HG03095 (cell line): ENCODE measurements at regions not wholly inside any gene's neighbourhood (a gene's known extent, or its start where the extent isn't known, plus 50 kb on each side); places are given as distances from the start of the nearest gene placed in this dataset.

Source experiments
- ATAC-seq: cut with Tn5 transposase; IDR thresholded peaks from one replicate; pipeline ENCODE4 v1.9.1; 2021; ENCODE audit warnings: moderate library complexity; ENCODE audit not compliant: unreplicated experiment

DNA sequence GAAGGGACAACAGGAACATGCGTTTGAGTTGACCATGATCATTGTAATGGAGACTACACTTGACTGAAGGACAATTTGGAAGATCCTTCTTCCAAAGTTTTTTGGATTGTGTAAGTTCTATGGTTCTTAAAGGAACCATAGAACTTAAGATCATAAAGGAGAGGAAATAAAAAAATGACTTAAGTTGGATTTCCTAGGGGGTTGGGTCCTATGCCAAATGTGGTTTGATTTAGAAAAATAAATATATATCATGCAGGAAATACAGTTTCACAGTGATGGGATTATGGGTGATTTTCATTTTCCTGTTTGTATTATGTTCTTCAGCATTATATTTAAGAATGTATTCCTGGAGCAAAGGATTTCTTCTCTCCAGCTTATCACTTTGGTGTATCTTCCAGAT is 305.5 kb upstream of the DPH6 start:
- no peak for ATAC-seq

DNA sequence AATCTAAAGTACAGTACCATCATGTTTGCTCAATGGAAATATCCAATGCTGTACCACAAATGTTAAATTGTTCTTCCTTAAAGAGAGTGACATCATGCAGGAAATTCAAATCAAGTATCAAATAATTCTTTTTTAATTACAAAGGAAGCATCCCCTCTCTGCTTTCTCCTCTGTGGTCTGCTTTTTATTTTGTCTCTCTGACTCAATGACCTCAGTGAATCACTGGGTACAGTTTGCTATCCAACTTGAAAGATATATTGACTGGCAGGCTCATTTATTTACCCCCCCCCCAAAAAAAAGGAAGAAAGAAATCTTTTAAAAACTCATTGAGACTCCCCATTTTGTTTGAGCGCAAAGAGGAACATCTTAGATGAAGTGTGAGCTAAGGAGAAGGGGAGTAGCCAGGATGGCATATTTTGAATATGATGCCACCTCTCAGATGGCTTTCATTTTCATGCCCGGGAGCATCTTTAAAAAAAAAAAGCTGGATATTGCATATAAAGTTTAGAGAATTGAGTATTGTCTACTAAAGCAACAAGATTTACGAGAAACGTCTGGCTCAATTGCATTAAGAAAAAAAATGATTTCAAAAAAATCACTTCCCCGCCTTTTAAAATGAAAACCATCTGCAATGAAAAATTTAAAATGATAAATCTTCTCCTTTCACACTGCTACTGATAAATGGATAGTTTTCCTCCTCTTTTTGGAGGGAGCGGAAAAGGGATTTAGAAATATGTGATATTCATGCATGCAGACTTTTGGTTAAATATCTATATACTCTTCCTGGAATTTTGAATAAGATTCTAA is 307.1 kb upstream of the DPH6 start:
- no peak for ATAC-seq

DNA sequence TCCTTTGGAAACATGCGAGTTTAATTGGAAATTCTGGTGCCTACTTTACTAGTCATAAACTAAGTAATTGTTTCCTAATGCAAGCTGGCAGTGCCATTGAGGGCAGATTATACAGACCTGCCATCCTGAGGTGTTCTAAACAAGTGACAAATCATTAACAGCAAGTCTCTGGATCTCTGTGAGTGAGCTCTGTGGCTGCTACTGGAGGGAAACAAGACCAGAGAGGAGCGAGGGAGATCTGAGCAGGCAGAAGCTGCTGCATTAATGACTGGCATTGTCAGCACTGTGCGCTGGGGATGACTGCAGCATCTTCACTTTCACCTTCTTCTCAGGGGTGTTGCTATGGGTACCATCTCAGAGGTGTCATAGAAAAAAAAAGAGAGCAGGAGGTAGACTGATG is 308.4 kb upstream of the DPH6 start:
- ATAC-seq, result no peak

DNA sequence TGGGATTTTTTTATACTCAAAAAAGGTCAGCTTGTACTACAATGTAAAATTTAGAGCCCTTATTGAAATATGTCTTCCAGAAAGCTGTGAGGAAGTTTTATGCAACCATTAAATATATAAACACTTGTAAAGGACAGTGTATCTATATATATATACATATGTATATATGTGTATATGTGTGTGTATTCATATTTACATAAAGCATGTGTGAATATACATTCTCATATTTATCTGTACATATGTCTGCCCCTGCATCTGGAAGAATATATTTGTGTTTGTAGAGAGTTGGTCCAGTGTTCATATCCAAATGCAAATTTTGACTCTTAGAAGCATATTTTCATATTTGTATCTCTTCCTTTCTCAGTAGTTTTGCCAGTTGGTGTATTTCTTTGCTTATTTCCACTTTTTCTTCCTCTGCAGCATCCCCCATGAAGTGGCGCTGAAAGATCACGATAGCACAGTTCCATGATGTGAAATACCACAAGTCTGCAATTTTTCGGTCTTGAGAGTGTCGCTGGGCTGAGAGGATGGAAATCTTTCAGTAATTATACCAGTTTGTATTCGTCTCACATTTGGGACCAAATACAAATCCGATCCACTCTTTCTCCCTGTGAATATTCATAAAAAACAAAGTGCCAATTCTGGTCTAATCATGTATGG is 311.7 kb upstream of the DPH6 start:
- ATAC-seq, result no peak

DNA sequence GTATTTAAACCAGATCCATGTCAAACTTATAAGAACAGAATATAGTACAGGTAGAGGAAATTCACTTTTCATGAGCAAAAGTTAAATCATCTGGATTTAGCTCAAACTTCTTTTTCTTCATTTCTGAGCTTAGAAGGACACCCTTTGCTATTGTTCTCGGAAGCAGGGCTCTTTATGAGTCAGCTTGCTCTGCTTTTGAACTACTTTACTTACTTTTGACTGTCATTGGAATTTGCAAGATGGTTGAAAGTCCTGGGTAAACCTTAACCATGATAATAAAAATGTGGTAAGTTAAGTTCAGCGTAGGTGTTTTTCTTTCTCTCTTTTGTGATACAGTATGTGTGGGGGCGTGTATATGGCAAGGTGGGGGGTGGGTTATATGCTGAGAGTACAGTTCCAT is 312.7 kb upstream of the DPH6 start:
- no peak for ATAC-seq

DNA sequence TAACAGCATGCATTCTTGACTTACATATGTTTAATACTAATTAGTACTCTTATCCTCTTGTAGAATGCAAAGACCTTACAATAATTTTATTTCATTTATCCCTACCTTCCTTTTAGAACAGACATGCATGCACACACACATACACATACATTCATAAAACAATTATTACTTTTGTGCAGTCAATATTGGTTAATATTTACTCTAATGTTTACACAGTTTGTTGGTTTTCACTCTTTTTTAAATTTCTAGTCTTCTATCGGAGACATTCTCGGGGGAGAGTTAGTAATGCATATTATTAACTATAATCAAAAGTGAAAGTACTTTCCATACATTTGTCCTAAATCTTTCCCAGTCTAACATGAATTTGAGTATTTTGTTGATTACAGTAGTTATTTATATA is 317.7 kb upstream of the DPH6 start:
- ATAC-seq, result no peak

DNA sequence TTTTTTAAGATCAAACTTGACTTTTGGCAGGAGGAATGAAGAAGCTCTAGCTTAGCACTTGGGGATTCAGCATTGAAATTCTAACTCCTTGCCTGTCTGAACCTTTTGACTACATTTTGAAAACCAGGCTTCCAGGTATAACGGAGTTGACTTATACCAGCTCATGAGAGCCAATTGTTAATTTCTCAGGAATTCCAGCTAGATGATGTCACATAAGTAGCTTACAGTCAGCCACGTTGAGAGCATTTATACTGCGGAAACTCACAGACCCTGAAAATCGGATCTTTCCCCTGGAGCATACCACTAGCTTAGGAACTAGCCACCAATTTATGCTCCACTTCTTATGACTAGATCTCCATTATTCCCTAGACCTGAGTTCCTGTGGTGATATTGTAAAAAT is 321.4 kb upstream of the DPH6 start:
- no peak for ATAC-seq

DNA sequence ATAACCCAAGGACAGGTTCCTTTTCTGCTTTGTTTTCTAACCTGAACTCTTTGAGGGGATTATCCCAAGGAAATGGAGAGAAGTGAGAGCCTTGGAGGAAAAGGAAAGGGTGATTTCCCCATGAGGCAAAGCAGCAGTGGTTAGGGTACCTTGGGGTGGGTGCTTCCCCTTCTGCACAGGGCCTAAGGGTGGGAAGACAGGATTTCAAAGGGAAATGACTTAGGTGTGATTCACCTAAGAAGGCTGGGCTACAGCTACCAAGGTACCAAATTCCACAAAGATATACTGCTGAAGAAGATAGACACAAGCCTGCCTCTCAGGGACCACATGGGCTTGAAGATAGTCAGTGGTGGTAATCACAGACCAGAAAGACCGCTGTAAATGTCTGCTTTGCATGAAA is 325.3 kb upstream of the DPH6 start:
- ATAC-seq, result no peak

DNA sequence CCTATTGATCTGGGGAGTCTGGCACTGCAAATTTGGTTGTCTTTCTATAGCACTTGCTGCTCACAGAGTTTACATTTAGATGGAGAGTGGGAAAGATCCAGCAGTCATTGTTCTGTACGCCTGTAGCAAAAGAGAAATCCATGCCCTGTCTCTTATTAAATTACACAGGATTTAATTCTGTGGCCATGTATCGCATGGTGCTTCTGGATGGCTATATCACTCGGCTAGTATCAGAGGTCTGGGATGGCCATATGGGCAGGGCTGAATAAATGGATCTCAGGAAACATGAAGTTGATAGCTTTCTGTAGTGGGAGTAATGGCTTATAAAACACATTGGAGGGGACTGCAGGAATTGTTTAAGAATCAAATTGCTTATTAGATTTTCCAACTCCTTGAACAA is 325.8 kb upstream of the DPH6 start:
- ATAC-seq, result no peak

DNA sequence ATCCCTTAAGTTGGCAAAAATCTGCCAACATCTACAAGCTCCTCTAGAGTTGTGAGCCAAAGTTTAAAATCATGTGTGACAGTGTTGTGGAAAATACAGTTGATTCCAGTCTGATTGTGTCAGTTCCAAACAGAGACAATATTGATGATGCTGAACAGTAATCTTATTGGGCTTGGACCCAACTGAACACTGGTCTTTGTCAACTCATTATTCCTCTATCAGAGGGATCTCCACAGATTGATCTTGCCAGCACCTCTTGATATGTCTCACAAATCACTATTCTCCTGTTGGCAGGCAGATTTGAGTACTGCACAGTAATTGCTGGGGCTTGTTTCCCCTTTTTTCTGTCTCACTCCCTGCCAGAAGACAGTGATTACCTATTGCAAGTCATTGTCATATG is 326.6 kb upstream of the DPH6 start:
- no peak for ATAC-seq

DNA sequence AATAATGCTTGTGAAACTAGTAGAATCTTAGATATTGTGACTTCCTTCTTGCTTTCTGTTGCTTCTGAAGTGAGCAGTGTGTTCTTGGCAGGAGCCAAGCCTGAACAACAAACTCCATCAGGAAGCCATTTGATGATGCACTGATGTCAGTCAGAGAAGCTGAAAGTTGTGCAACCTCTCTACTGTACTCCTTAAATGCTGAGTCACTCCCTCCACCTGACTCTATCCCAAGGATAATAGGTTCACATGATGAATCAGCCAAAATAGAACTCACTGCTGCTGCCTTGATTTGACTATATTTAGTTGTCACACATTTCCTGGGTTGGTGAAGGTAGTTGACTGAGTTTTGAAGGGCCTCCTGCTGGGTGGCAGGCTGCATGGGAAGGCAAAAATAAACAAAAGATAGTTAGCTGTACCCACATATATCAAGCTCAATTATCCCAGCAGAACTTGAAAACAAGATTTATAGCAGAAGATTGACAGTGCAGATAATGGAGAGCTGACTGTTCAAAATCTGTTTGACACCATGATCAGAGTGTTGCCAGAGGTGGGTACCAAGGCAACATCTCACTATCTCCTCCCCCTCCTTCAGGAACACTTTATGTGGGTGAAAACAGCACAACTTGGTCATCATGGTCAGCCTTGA is 328.4 kb upstream of the DPH6 start:
- ATAC-seq, result no peak

DNA sequence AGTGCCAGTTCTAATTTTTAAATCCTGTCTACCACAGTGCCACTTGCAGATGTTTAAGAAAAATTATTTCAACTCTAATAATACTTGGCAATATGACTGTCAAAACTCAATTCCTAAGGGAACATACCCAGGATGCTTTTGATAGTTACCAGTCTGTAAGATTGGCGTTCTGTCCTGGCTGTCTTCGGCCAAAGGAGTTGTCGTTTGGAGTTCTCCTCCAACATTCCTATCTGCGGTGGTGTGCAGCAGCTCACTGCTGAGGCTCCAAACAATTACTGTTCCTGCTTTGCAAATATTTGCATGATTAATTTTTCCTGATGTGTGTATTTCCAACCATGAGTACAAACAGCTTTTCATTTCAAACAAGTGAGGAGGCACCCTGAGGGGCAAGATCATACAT is 330.8 kb upstream of the DPH6 start:
- ATAC-seq, result no peak

DNA sequence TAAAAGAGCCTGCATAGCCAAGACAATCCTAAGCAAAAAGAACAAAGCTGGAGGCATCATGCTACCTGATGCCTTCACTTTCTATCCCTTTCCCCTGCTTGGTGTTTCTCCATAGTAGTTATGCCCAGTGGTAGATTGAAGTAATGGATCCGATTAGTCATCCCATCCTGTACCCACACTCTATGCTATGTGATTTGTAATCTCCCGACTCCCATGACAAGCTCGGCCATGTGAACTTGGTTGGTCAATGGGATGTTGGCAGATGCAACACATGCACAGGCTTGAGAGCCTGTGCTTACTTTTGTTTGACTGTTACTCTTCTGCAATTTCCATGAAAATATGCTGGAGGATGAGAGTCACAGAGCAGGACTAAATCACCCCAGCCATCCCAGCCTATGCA is 334.9 kb upstream of the DPH6 start:
- no peak for ATAC-seq

DNA sequence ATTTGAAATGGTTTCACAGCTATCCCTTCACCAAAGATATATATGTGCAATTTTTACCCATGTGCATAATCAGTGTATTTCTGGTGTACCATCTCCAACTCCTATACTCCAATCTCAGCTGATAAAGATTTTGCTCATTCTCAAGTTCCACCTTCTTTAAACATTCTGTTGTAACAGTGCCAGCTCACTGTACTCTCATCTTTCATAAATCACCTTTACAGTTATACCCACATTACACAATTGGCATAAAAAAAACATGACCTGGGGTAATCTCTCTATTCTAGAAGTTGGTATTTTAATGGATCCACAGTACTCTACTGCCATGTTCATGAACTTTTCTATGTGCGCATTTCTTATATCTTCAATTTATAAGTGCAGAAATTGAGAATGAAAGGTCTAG is 339.9 kb upstream of the DPH6 start:
- no peak for ATAC-seq

DNA sequence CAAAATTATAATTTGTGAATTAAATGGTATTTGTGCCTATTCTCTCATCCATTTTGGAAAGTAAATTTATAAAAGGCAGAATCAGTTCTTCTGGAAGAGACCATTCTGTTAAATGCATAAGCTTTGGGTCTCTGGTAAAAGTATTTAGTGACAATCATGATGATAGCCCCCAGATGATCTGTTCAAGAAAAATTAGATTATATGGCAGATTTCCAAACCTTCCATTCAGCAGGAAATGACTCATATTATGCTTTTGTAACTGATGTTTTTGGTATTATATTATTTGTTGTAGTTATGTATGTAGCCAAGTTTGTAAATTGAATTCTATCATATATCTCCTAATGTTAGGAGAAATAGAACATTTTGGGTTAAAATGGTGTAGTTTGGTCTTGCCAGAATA is 340.8 kb upstream of the DPH6 start:
- no peak for ATAC-seq

DNA sequence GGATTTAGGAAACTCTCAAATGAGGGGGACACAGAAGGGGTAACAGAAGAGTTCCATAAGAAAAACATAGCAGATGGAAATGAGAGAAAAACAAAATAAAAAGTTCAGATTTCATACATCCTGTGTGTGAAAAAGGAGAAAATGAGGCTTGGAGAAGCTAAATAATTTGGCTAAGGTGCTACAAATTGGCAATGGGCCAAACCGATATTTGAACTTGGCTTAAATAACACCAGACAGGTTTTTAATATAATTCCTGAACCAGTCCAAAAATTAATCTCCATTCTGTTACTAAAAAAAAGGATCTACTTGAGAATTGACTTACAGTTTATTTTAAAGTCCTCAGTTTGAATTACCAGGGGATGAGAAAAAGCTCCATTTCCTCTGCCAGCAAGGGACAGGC is 342.9 kb upstream of the DPH6 start:
- ATAC-seq, result no peak

DNA sequence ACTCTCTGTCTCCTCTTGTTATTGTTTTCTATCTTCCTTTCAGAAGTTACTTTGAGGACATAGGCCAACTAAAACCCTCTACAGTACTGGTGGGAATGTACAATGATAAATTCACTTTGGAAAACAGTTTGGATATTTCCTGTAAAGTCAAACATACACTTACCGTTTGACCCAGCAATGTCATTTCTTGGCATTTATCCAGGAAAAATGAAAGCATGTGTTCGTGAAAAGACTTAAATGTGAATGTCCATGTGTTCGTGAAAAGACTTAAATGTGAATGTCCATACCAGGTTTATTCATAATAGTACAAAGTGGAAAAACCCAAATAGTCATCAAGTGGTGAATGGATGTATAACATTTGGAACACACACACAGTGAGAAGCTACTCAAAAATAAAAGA is 361.5 kb upstream of the DPH6 start:
- no peak for ATAC-seq

DNA sequence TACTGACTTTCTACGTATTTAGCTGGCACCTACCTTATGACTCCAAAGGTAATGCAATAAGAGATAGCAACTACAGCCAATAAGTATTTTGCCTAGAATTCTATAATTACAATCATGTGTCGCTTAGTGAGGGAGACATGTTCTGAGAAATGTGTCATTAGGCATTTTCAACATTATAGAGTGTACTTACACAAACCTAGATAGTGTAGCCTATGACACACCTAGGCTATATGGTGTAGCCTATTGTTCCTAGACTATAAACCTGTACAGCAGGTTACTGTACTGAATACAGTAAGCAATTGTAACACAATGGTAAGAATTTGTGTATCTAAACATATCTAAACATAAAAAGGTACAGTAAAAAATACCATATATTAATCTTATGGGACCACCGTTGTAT is 363.4 kb upstream of the DPH6 start:
- ATAC-seq, result no peak

DNA sequence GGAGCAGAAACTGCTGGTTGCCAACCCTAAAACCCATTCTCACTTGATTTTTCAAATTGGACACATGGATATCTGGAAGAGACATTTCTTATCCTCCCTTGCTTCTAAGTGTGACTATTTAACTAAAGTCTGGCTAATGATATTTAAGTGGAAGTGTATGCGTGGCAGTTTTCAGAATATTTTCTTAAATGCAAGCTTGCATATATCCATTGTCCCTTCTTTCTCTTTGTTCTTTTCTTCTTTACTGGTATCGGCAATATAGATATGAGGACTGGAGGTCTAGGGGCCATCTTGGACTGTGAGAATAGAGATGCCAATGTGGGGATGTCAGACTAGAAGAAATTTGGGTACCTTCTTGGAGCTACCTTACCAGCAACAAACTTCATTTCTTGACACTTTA is 364.3 kb upstream of the DPH6 start:
- no peak for ATAC-seq

DNA sequence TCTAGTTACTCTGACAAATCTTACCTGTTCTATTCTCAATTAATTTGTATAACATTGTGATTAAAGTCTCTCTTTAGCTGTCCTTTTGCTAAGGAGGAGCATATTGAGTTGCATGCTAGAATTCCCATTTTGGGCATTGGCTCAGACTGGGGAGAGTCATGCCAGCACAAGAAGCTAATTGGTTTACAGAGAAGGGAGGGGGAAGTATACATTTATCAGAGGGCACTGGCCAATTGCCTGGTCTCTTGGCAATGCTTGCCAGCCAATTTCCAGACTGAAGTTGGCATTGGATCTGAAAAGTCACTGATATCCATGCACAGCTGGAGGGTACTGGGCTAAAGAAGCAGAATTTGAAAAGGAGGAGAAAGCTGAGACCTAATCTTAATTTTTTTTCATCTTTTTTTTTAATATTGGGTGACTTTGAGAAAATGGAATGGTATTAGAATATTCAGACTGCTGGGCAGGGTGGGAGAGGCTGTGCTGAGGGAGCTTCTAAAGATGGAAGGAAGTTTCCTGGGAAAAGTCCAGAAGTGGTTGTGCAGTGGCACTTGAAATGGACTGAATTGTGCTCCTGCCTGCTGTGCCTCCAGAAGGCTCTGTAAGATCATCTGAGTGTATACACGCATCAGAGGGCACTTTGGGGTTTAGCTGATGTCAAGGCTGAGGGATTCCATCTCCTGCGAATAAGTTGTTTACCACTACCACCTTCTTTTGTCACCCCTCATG is 365.2 kb upstream of the DPH6 start:
- no peak for ATAC-seq

DNA sequence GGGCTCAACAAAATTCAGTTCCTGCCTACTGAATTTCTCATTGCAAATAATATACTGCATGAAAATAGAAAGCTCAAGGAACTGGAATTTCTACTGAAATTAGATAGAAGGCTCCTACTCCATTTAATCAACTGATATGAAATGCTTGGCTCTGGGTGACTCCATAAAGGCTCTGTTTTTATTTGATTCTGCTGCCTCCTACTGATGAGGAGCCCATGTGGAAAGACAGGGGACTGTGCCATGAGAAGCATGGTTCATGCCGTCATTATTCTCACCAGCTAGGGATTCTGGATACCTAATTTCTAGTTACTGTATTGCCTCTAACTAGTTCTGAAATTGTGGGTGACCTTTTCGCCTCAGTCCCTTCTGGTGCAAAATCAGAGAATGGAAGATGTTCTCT is 366.2 kb upstream of the DPH6 start:
- no peak for ATAC-seq

DNA sequence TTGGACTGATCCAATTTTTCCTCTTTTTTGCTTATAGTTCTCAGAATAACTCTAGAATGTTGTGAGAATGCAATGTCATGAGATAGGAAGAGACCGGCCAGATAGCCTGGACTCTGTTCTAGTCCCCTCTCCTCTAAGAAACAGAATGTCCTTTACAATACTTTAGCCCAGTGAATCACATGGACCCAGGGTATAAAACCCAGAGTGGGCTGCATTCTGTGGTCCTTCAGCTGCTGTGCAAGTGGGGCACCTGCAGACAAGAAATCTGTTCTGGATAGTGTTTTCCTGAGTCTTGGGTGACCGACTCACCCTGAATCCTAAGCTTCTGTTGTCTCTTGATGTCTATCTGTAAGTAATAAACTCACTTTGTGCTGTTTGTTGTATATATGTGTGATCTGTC is 368.6 kb upstream of the DPH6 start:
- ATAC-seq, result no peak
